ENCODE measurements at regions not wholly inside any gene's neighbourhood (a gene's known extent, or its start where the extent isn't known, plus 50 kb on each side); places are given as distances from the start of the nearest gene placed in this dataset.

- no peak for TF ChIP-seq CTCF (conservative IDR thresholded peaks at IDR 0.05; ENCODE audit: low read depth, low read length)
- no peak for TF ChIP-seq EZH2 (IDR thresholded peaks at IDR 0.05; ENCODE audit: borderline replicate concordance, low read depth, low read length, poor library complexity, severe bottlenecking)
These were observed 243.2 kb upstream of the NR2F2 start for GRCh38 chr15:96087180-96087884.
